ENCODE measurements at regions not wholly inside any gene's neighbourhood (a gene's known extent, or its start where the extent isn't known, plus 50 kb on each side); places are given as distances from the start of the nearest gene placed in this dataset.

GRCh38 chr19:31745731-31746130 is 396.5 kb upstream of the TSHZ3 start:
- Histone ChIP-seq H3K79me1 (ENCODE audit: low read depth in 1 of 2, low read length in 2 of 2) (no peaks in the 10 kb centered on the region), H2BK15ac (ENCODE audit: low read depth, low read length) (no peak overlapping the region), H3K9me3 (ENCODE audit: control insufficient read depth, insufficient read depth, low read length) (peaks cover 3% of the 10 kb centered on the region; the same call in 1 of the 2 replicates), H2BK120ac (ENCODE audit: low read depth, low read length) (no peak overlapping the region), H3K56ac (ENCODE audit: extremely low read depth, insufficient read depth, low read length) (no peak overlapping the region), H4K20me1 (ENCODE audit: insufficient read depth, low read length) (no peaks in the 10 kb centered on the region), H3K18ac (ENCODE audit: low read depth, low read length) (no peak overlapping the region), H3K27ac (ENCODE audit: insufficient read depth, low read length) (no peak overlapping the region), H3K9me1 (ENCODE audit: insufficient read depth, low read length) (no peaks in the 10 kb centered on the region), H2BK20ac (ENCODE audit: low read depth, low read length) (no peak overlapping the region), H2AFZ (replicated peaks; ENCODE audit: low read length, poor library complexity) (no peak overlapping the region), H3K9ac (ENCODE audit: low read depth, low read length) (no peak overlapping the region), H3K23ac (ENCODE audit: low read depth, low read length) (no peak overlapping the region), H4K8ac (ENCODE audit: low read depth in 2 of 2, low read length in 2 of 2) (no peak overlapping the region), H3K4ac (ENCODE audit: low read depth, low read length) (no peak overlapping the region), H4K91ac (ENCODE audit: insufficient read depth, low read depth, low read length) (no peak overlapping the region), H3K4me3 (ENCODE audit: insufficient read depth, low read depth, low read length) (no peak overlapping the region), H3K36me3 (ENCODE audit: control insufficient read depth, insufficient read depth, low read length) (no peaks in the 10 kb centered on the region), H3K14ac (replicated peaks; ENCODE audit: low read depth, low read length) (no peak overlapping the region), H2BK5ac (ENCODE audit: low read depth, low read length, poor library complexity, severe bottlenecking) (no peak overlapping the region), H3K4me2 (ENCODE audit: low read depth, low read length) (no peak overlapping the region), H4K5ac (ENCODE audit: low read depth, low read length) (no peak overlapping the region), H3K27me3 (ENCODE audit: control insufficient read depth, insufficient read depth, low read length) (no peaks in the 10 kb centered on the region), H2AK9ac (replicated peaks; ENCODE audit: low read depth, low read length, poor library complexity) (no peak overlapping the region), H3K4me1 (ENCODE audit: control insufficient read depth, insufficient read depth, low read length) (no peaks in the 10 kb centered on the region), H2AK5ac (ENCODE audit: low read depth, low read length) (no peak overlapping the region)
- dilution Hi-C loops (cut with HindIII; ENCODE audit: low sequenced_read_pairs, unreplicated experiment) (no loop called here), in situ Hi-C loops (cut with MboI; ENCODE audit: low sequenced_read_pairs) (no loop called here), intact Hi-C loops (cut with micrococcal nuclease) (no loop called here)
- POLR2A ChIA-PET (ENCODE audit: unreplicated experiment), result no interaction called here
- no TSS peak for BruUV-seq (replicated peaks)
- TF ChIP-seq MAZ (IDR thresholded peaks at IDR 0.05; ENCODE audit: borderline replicate concordance, low read depth, low read length) (no peak), RFX5 (IDR thresholded peaks at IDR 0.05; ENCODE audit: low read depth, low read length) (no peak), SMC3 (IDR thresholded peaks at IDR 0.05; ENCODE audit: low read depth, low read length) (no peak), CTCF (conservative IDR thresholded peaks at IDR 0.05; ENCODE audit: low read depth, low read length) (no peak), USF2 (IDR thresholded peaks at IDR 0.05; ENCODE audit: low read depth, low read length) (no peak), RCOR1 (IDR thresholded peaks at IDR 0.05; ENCODE audit: insufficient replicate concordance, low read length) (no peak), MAFK (IDR thresholded peaks at IDR 0.05; ENCODE audit: low read depth, low read length) (no peak), BHLHE40 (IDR thresholded peaks at IDR 0.05; ENCODE audit: low read depth, low read length) (no peak), ELK1 (IDR thresholded peaks at IDR 0.05; ENCODE audit: borderline replicate concordance, low read depth, low read length) (no peak), CHD1 (IDR thresholded peaks at IDR 0.05; ENCODE audit: low read depth, low read length) (no peak), CEBPB (IDR thresholded peaks at IDR 0.05; ENCODE audit: low read depth, low read length) (no peak), NFE2L2 (IDR thresholded peaks at IDR 0.05; ENCODE audit: low read depth, low read length) (no peak), MXI1 (IDR thresholded peaks at IDR 0.05; ENCODE audit: borderline replicate concordance, low read depth, low read length) (no peak), POLR2A (IDR thresholded peaks at IDR 0.05; ENCODE audit: low read depth, low read length) (no peak), RAD21 (IDR thresholded peaks at IDR 0.05; ENCODE audit: low read length) (no peak), FOS (IDR thresholded peaks at IDR 0.05; ENCODE audit: low read depth, low read length) (no peak)
- DNase-seq, result no peak
- CTCF ChIA-PET, result no interaction called here
- ATAC-seq (ENCODE audit: low read depth), result no peak
- WGBS, 2 experiments (ENCODE audit: extremely low coverage in 2 of 2, insufficient read length in 1 of 2), result 60% methylated on average over 2 of the region's 9 CpGs; no CpG with 5 or more reads in 1 of the 2 experiments

Measured in IMR-90 (cell line).